Middle frontal gyrus (tissue), 1 donor: ENCODE measurements at regions not wholly inside any gene's neighbourhood (a gene's known extent, or its start where the extent isn't known, plus 50 kb on each side); places are given as distances from the start of the nearest gene placed in this dataset.
A peak's percentile ranks its signal among the peaks of the same experiment; 100 is the strongest.

ENCODE experiments used
- DNase-seq: peaks from one replicate; pipeline ENCODE4 v3.0.0-alpha.2; 2015; ENCODE audit warnings: low spot score; ENCODE audit errors: extremely low spot score

DNA sequence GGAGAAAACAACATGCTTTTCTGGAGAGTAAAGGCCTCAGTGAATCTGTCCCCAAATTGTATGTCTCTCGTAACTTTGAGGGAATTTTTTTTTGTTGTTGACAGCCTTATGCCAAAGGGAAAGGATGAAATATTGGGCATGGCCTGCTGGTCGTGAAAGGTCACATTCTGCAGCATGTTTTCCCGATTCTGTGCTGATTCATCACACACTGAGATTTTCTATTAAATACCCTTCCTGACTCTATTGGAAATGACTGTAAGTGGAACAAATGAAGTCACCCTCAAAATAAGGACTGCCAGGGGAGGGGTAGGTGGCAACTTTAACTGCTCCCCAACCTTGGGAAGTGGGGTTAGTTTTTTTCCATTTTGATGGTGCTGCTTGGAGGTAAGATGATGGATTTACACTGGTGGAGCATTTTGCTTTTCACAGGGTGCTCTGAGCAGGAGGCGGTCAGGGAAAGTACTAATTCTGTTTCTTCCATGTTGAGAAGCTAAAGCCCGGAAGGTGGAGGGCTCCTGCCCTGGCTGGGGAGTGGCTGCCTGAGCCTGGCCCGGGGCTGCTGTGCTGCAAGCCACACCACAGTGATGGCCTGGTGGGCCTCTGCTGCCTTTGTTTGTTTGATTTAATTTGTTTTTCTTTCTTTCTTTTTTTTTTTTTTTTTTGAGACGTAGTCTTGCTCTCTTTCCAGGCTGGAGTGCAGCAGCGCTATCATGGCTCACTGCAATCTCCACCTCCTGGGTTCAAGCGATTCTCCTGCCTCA is 116.8 kb upstream of the SPATA13 start:
- no peak for DNase-seq

DNA sequence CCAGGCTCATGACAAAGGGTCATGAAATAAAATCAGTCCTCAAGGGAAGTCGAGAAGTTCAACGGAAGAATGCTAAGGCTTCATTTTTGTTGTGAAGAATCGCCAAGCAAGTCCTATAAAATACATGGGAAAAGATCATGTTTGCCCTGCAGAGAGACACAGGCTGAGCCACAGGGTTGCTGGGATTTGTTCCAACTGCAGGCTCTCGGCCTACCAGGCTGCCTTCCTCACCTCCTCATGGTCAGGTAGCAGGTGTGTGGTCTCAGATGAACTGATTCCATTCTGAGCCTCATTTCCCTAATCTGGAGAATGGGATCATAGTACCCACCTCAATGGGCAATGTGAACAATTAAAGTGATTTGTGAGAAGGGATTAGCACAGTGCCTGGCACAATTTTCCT is 114.9 kb upstream of the SPATA13 start:
- no peak for DNase-seq

DNA sequence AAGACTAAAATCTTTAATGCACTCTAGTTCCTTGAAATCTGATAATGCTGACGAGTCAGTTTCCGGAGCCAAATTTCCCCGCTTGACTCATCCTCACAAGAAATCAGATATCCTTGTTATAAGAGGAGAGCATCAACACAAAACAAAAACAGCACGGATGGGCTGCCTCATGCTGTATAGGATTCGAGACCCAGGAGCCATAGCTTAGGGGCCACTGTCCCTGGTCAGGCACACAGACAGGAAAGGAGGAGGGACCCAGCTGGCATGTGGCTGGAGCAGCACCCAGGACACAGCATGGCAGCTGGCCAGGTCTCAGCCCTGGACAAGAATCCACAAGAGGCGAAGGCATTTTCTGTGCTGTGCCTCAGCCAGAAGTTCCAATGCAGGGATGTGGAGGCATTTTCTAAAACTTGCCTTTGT is 110.2 kb upstream of the SPATA13 start:
- DNase-seq = no peak

DNA sequence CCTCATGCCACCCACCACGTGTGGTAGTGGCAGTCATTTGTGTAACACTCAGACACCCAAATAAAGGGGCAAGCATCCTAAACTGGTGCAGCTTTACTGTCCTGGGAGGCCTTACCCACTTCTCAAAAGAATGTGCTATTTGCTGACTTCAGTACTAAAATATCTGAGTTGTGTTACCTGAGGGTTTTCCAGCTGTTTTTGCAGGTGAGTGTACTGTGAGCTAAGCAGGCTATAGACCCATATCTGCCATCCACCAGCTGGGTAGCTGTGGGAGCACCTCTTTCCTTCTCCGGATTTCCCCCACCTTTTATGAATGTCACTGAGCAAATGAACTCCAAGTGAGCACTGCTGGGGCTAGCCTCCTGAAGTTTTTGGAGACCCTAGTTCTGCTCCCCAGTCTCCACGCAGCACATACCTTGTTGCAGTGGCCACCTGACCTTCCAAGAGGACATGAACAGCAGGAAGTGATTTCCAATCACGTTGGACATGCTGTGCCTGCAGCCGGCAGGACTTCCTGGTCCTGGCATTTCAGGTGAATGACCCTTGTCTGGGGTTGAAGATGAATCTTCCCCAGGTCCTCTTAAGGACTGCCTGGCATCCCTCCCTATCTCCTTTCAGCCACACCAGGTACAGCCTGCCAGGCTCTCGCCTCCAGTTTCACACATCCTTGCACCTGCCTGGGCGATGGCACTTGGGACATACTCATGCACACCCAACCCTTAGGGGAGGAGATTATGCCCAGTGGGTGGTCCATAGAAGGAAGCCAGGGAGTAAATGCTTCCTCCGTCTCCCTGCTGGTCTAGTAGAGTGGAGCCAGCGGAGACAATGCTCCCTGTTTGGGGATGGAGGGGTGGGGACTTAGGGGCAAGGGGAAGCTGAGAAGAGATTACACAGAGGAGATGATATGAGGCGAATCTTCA is 109.5 kb upstream of the SPATA13 start:
- no peak for DNase-seq

DNA sequence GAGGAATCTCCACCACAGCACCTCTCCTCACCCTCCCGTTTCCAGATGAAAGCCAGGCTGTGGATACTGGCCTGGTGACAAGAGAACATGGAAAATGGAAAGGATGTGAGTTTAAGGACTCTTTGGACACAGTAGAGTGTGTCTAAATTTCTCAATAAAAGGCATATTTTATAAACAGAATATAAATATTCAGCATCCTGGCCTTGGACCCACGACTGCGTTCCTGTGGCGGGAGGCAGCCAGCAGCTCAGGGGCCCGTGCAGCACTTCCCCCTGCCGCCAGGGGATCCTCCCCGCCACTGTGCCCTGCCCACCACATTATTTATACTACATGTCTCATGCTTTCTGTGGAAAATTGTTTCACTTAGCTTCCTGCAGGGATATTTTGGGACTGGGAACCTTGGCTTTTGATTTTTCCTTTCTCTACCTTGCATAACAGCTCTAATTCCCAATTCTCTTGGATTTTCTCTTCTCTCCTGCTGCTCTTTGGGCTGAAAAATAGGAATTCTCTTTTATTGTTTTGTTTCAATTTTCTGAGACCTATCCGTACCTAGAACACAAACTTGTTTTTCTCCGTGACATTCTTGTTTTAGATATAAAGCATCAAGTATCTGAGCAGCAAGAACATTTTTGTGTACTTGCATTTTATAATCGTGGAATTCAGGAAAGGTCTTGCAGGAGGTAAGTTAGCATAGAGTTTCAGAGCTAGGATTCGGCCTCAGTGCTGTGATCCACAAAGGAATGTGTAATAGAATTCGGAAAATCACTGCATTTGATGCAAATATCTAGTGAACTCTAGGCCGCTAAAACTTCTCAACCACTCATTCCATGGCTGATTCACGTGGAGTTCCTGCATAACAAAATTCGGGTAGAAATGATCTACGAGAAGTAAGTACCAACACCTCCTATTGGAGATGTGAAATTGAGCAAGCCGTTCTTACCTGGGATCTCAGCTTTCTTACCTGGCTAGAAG is 107.7 kb upstream of the SPATA13 start:
- no peak for DNase-seq

DNA sequence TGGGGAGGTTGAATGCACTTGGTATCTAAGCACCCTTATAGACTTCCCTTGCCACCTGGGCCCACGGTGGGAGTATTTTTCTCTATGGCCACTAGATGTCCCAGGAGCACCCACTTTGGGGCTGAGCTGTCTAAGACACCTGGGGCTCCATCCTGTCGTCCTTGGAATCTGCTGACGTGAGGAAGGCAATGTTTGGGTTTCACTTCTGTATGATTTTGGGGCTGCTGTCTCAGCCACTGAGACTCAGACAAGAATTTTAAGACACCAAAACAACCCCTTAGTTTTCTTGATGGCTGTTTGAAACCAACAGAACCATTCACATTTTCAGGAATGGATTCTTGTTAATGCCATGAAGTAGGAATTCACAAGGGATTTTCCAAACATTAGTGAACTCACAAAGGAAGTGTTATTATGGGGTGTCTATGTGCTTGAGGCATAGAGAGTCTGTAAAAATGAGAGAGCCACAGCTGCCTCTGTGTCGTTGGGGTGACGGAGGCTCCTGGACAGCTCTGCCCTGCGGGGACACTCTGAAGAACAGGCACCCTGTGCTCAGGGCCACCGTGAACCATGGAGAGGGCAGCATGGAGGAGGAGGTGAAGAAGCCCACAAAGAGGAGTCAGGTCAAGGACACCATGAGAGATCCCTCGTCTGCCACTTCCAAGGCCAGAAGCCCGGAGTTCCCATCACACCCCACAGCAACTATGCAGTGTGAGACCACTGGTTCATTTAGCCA is 106.8 kb upstream of the SPATA13 start:
- peak; percentile 66 for DNase-seq

DNA sequence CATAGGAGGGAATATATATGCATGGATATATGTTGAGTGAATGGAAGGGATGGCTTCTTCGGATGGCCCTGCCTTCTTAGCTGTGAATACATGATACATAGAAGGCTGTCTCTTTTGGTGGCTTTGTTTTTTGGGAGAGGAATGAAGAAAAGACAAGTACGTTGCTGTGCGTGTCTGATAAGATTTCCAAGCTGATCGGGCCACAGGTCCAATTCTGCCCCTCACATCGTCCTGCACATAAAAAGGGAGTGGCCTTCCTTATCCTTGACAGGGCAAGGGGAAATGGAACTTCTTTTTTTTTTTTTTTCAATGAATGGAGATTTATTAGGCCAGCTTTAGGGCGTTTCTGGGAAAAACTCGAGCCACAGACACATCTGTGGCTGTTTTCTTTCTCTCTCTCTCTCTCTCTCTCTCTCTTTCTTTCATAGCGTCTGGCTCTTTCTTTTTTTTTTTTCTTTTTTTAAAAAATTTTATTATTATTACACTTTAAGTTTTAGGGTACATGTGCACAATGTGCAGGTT is 103.8 kb upstream of the SPATA13 start:
- no peak for DNase-seq

DNA sequence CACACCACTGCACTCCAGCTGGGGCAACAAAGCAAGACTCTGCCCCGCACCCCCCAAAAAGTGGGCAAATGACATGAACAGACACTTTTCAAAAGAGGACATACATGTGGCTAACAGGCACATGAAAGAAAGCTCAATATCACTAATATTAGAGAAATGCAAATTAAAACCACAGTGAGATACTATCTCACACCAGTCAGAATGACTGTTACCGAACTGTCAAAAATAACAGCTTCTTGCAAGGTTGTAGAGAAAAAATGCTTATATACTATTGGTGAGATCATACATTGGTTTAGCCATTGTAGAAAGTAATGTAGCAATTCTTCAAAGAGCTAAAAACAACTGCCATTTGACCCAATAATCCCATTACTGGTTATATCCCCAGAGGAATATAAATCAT is 99.5 kb upstream of the SPATA13 start:
- DNase-seq = no peak

DNA sequence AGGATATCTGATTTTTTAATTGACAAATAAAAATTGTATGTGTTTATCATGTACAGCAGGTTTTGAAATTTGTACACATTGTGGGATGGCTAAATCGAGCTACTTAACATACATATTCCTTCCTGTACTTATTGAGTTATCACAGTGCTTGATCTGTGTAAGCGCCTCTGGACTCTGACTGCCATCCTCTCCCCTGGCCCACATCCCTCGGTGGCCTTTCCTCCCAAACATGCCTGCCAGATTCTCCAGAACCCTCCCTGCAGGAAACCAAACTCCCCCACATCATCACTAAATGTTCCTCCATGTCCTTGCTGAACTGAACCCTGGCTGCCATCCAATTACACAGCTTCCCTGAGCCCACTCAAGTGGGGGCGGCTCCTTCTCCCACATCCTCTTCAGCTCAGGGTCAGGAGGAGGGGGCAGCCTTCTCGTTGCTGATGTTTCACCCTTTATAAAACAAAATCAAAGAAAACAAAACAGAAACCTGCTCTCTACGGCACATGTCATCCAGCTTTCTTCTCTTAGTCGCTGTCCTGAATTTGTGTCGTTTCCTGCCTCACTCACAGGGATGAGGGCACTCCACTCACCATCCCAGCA is 97.1 kb upstream of the SPATA13 start:
- DNase-seq = no peak

DNA sequence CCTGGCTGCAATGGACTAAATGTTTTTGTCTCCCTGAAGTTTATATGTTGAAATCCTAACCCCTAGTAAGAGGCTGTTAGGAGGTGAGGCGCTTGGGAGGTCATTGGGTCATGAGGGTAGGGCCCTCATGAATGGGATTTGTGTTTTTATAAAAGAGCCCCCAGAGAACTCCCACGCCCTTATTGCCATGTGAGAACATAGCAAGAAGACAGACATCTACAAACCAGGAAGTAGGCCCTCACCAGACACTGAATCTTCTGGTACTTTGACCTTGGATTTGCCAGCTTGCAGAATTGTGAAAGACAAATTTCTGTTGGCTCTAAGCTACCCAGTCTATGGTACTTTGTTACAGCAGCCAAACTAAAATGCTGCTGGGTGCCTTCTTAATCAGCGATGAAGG is 96.1 kb upstream of the SPATA13 start:
- no peak for DNase-seq

DNA sequence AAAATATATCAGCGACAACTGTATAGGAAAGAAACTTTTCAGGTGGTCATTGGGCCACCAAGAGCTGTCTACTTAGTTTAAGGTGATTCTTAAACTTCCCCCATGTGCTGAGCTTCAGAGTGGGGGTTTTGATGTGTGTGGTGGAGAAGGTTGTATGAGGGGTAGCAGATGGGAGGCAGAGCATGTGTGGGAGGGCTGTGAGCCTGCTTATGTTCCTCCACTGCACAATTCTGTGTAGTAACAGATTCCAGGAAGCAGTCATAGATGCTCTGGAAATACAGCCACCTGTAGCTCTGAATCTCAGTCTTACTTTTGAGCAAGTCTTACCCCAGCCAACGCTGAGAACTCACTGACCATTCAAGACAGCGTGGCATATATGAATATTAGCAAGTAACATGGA is 95.3 kb upstream of the SPATA13 start:
- DNase-seq = no peak

DNA sequence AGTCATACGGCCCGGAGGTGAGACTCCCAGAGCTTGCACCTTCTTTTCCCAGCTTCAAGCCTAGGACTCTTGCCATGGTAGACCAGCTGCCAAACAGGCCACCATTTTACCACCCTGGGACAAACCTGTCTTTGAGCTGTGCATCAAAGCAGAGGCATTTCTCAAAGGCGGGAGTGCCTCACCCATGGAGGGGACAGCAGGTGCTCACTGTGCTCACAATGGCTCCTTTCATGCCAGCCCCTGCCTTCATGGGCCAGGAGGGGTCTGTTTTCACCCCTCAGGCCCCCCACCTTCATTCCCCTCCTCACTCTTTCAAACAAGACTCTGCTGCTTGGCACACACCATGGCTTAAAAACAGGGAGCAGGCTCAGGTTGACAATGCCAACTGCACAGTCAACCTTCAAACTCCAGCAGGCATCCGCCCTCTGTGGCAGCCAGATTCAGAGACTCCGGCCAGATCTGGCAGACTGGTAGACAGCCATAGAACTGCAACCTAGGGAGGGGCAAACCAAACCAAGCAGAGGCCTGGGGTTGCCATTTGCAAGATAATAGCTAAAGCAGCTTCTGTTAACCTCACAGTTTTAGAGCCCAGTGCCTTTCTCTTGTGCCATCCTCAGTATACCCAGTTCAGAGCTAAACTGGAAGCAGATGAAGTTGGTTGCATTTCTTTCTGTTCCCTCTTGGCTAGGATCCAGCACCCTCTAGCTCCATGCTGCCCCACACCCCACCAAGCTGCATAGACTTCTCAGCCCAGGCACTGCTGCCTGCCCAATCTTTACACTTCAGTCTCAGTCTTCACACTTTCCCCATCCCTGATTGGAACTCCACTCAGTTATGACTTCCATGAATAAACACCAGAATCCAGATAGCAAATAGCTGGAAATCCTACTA is 93.9 kb upstream of the SPATA13 start:
- DNase-seq = no peak

DNA sequence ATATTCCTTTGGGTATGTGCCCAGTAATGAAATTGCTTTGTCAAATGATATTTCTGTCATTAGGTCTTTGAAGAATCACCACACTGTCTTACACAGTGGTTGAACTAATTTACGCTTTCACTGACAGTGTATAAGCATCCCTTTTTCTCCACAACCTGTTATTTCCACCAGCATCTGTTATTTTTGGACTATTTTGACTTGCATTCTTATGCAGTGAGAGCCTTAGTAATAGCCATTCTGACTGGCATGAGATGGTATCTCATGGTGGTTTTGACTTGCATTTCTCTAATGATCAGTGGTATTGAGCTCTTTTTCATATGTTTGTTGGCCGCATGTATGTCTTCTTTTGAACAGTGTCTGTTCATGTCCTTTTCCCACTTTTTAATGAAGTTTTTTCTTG is 92.0 kb upstream of the SPATA13 start:
- no peak for DNase-seq

DNA sequence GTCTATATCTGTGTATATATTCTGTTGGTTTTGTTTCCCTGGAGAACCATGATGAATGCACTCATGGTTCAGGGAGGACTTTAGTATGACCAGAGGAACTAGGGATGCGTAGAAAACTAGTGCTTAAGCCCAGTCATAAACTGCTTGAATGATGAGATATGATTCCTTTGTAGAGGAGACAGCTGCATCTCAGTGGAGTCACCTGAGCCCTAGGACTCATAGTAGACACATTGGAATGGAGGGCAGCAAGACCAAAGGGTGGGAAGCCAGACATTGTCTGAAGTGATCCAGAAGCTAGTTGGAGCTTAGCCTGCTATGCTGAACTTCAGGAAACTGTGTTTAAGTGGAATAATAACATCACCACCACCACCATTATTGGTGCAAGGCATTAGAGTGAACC is 89.5 kb upstream of the SPATA13 start:
- no peak for DNase-seq

DNA sequence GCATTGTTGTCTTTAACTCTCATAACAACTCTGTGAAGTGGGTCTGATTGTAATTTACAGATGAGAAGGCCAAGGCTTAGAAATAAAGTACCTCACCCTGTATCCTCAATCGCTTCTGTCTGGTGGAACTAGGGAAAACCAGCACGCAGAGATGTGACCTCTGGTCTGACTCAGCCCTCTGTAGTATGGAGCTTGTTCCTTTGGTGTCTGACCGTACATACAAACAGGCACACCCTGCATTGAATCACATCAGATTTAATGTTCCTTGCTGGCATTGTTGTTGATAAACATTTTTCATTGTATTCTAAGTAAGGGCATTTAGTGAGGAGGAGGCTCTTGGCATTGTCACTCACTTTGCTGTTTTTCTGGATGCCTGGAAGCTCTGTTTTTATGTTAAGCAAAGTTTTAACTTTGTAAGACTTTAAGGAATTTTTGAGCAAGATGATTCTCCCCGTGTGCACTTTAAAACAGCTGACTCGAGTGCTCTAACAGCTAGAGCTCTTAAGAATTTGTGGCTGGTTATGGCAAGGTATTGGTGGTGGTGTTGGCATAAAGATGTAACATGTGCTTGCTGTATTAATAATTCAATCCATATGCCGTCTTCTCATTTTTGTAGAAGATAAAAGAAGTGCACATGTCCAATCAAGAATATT is 89.0 kb upstream of the SPATA13 start:
- no peak for DNase-seq

DNA sequence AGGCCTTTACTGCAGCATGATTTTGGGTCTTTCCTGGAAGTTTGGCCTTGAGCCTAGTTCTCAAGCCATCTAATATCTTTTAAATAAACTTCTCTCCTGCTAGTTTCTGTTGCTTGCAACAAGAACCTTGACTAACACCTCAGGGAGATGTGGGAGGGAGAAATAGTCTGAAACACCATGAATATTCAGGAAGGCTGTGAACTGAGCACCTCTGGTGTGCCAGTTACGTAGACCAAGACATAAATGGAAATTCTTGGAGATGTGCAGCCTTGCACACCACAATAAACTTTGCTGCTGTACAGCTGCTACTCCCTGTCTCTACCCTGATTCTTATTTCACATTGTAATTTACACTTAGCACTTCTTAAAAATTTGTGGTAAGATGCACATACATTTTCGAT is 86.9 kb upstream of the SPATA13 start:
- no peak for DNase-seq

DNA sequence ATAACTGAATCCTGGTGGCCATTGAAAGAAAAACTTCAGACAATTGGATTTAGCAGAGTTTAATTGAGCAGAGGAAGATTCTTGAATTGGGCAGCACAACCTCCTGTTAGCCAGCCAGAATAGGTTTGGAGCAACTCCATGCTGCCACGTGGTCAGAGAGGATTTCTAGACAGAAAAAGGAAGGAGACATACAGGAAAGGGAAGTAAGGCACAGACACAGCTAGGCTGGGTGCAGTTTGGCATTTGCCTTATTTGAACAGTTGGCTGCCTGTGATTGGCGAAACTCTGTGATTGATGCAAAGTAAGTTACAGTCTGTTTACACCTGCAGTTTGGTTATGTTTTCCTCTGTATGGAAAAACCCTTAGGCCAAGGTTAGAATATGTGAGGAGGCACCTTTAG is 85.8 kb upstream of the SPATA13 start:
- DNase-seq = no peak

DNA sequence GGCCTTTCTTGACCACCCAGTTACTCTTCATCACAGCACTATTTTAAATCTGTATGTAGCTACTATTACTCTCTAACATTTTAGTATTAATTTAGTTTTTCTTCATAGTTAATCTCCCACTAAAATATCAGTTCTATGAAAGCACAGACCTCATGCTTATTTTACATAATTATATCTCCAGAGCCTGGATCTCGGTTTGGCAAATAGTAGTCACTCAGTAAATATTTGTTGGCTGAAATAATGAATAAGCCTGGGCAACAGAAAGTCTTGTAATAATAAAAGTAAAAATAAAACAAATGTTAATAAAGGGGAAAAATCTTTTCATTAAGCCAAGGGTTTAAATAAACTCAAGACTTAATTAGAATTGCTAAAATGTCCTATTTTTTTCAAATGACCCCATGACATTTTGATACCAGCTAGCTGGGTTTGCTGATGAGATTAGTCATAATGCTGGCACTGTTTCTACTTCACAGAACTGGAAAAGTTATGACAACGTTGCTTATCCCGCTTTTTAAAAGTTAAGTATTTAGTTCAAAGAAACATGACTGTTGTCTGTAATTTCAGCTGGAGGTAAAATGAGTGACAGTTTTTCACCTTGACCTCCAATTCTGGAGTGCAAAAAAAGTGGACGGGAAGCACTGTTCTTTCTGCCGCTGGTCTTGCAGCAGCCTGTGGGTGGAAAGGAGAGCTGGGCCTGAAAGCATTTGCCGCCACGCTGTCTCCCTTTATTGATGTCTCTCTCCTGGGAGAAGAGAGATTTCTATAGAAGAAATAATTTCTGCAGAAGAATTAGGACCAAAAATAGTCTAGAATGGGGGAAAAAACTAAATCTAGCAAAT is 85.2 kb upstream of the SPATA13 start:
- DNase-seq = no peak
